ENCODE measurements at regions not wholly inside any gene's neighbourhood (a gene's known extent, or its start where the extent isn't known, plus 50 kb on each side); places are given as distances from the start of the nearest gene placed in this dataset.

DNA sequence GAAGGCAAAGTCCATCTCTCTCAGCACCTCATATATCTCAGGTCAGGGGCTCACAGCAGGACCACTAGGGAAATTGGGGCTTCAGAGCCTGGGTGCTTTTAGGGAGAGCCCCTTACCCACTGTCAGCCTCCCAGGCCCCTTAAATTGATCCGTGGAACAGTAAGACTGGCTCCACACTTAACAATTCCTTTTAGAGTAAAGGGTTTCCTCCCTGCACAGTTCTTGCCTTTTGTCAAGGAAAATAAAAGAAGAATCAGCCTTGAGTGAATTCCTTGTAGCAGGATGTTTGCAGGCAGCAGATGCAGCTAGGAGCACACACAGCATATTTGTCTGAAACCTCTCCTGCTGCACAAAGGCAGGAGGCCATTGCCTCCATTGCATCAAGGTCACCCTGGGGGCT is 184.9 kb downstream of the SEC16B start:
- DNase-seq: no peak

GRCh38 chr1:177784409-177784808 is 185.4 kb downstream of the SEC16B start:
- DNase-seq: no peak

DNA sequence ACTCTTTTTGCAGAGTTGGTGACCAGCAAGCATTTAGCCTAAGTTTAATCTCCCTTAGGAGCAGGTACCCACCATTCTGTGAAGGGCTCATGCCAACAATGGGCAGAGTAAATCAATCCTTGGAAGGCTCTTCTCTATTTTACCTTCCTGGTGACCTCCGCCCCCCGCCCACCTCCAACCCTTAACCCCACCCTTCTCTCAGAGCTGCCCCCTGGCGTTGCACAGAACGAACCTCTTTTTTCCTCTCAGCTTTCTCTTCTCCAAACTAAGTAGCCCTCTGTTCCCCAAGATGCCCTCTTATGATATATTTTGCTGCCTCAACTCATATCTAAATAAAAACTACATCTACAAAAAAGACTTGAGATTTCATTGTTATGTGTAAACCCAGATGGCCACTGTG is 186.8 kb downstream of the SEC16B start:
- no peak for DNase-seq

GRCh38 chr1:177780096-177780700 is 189.7 kb downstream of the SEC16B start:
- DNase-seq: no peak

- no peak for DNase-seq
Observed at GRCh38 chr1:177779166-177779965, 190.5 kb downstream of the SEC16B start.

DNA sequence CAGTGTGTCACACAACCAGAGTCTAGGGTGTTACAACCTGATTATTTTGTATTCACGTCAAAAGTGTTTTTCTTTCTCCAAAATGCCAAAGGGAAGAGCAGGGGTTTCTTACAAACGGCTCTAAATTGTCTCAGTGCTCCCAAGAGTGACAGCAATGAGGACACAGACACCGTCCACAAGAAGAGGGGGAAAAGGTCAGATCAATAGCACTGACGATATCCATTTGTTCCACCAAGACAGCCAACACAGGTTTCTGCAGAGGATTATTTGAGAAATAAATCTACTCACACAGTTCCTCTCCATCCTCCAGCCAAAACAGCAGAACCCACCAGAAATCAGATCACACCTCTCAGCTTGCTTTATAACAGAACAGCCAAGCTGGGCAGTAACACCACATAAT is 193.9 kb downstream of the SEC16B start:
- DNase-seq: no peak

DNA sequence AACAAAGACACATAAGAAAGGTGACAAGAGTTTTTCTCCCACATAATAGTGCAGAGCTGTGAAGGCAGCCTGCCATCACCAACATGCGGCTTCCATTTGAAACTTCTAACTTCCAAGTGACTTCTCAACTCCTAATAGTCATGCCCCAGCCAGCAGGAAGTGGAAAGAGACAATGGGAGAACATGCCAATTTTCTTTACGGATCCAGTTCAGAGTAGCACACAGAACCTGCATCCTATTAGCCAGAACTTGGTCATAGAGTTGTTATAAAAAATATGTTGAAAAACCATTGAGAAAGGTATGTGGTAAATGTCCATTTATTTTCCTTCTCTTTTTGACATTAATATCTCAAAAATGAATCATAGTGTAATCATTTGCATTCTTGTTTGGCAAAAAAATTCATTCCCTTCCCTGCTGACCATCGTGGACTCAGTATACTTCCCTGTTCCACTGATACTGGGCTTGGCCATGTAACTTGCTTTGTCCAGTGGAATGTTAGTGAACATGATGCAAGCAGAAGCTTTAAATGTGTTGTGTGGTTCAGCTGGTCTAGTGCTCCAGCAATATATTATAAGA is 197.4 kb downstream of the SEC16B start:
- DNase-seq: no peak

DNA sequence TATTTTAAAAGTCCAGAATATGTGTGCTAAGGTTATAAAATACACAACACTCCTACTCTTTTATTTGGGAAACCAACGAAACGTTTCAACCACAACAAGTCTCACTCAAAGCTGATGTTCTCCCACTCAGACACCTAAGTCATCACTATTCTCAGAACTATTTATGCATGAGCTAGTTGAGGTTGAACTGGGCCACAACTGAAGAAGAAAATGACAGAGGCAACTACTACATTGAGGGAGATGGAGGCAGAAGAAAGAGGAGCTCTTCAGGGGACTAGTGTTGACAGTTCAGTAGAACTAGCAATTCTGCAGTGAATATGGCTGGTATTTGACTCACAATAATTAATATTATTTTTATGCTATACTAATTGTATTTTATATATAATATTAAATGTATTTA is 198.2 kb downstream of the SEC16B start:
- no peak for DNase-seq

DNA sequence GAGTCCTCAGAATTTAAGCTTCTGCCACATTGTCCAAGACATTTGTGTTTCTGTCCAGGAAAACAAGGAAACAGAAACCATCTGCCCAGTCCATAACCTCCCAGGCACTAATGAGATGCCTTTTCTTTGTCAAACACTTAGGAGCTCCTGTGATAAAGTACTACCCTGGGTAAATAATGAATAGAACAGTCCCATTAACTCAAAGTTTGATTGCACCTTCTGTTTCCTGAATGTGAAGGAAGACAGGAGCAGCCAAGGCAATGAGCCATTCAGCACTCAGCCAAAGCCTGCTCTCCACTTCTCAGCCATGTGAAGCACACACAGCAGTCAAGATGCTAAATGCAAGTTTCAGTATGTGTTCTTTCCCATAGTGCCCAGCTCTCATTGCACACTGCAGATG is 199.8 kb downstream of the SEC16B start:
- DNase-seq: no peak

GRCh38 chr1:177755851-177756560 is 213.9 kb downstream of the SEC16B start:
- DNase-seq: no peak

- DNase-seq: no peak
Observed at GRCh38 chr1:177754603-177755002, 215.3 kb downstream of the SEC16B start.

DNA sequence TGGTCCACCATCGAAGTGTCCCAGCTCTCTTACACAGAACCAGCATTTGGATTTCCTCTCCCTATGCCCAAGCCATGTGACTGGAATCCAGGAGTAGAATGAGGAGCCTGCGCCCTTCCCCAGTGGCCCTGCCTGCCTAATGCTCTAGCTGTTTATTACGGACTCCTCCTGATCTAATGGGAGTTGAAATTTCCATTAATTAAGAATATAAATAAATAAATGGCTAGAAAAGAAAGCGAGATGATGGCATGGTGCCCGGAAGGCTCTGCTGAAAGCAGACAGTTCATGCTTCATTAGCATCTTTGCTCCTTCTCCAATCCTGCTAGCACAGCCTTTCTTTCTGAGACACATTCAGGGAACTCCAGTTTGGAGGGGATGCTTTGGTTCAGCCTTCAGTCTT is 216.2 kb downstream of the SEC16B start:
- no peak for DNase-seq

- DNase-seq: no peak
Observed at GRCh38 chr1:177748080-177748801, 221.6 kb downstream of the SEC16B start.

- DNase-seq: no peak
Observed at GRCh38 chr1:177746155-177746554, 223.7 kb downstream of the SEC16B start.

DNA sequence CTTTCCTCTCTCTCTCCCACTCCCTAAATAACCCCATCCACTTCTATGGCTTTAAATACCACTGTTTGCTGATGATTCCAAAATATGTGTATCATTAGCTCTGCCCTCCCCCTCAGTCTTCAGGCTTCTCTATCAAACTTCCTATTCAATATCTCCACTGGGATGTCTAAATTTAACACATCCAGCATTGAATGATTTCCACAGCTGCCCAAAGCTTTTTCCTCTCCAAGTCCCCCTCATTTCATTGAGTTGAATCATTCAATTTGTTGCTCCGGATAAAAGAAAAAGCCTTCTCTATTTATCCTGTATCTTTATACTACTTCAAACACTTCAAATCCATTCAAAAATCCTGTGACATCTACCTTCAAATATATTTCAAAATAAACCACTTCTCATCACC is 225.0 kb downstream of the SEC16B start:
- DNase-seq: no peak

DNA sequence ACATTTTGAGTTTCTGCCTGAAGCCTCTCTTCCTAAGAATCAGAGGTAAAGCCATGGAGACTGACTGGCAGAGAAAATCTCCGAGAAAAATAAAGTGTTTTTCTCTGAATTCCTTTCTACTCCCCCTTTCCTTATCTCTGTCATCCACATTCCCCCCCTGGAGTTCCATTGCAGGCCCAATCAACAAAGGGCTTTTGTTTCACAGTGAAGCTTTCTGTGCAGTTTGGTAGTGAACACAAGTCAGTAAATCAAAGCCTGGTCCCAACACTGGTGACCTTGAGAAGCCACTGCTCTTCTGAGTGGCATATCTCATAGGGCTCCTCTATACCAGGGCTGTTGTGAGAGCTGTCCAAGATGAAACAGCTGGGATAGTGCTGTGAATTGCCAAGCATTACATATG is 228.4 kb downstream of the SEC16B start:
- DNase-seq: no peak

- DNase-seq: no peak
Observed at GRCh38 chr1:177739780-177740179, 230.1 kb downstream of the SEC16B start.

DNA sequence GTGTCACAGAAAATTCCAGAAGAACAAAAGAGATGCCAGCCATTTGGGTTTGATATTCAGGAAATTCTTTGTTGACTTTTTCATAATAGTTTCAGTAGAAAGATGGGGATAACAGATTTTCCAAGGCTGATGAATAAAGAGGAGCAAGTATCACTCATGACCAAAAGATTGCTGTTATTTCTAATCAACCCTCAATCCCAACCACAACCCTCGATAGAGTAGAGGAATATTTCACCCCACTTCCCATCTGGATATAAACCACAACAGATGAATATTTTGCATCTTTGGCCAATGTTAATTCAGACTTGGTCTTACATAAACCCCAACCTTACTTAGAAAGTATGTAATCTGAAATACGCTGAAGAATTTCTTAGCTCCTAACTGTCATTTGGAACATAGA is 232.4 kb downstream of the SEC16B start:
- DNase-seq: no peak

GRCh38 chr1:177732178-177732577 is 237.7 kb downstream of the SEC16B start:
- DNase-seq: no peak

DNA sequence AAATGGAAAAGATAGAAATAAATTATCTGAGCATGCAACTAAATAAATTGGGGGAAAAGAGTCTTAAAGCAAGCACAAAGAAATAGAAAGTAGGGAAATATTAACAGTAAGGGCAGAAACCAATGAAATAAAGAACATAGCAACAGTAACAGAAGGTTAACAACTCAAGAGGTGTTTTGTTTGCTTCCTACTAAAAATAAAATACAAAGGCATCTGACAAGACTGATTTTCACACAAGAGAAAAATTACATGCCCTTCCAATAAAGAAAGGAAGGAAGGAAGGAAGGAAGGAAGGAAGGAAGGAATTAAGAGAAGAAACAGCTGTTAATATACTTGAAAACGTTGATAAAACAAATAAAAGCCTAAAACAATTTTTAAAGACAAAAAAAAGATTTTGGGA is 240.2 kb downstream of the SEC16B start:
- no peak for DNase-seq

DNA sequence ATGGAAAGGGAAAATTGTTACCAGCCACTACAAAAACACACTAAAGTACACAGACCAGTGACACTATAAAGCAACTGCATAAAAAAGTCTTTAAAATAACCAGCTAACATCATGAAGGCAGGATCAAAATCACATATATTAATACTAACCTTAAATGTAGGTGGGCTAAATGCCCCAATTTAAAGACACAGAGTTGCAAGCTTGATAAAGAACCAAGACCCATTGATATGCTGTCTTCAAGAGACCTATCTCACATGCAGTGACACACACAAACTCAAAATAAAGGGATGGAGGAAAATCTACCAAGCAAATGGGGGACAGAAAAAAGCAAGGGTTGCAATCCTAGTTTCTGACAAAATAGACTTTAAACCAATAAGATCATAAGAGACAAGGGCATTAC is 246.3 kb downstream of the SEC16B start:
- DNase-seq: no peak

- no peak for DNase-seq
Observed at GRCh38 chr1:177710696-177711620, 258.9 kb downstream of the SEC16B start.

All from NCI-H2029 treated with DMSO at 0.1 percent for 48 hours (cell line).